WERI-Rb-1 (cell line): ENCODE measurements at regions not wholly inside any gene's neighbourhood (a gene's known extent, or its start where the extent isn't known, plus 50 kb on each side); places are given as distances from the start of the nearest gene placed in this dataset.
"Not testable (repeated sequence)": the region's sequence is repeated elsewhere in the genome, so short reads cannot be mapped to it uniquely, and the experiment has no call there.

Experiments
- DNase-seq: peaks from one replicate; pipeline ENCODE4 v3.0.0-alpha.2; 2020
- H3K27ac ChIP-seq: fragments of 250-450 bp; sonication (Bioruptor Pico); 2 replicates; pipeline ENCODE4 v1.5.1; 2020; ENCODE audit warnings: mild to moderate bottlenecking, moderate library complexity
- H3K27me3 ChIP-seq: fragments of 250-450 bp; sonication (Bioruptor Pico); 2 replicates; pipeline ENCODE4 v1.5.1; 2021; ENCODE audit warnings: mild to moderate bottlenecking, low read depth, moderate library complexity; ENCODE audit not compliant: insufficient read depth, severe bottlenecking
- H3K36me3 ChIP-seq: fragments of 250-450 bp; sonication (Bioruptor Pico); 2 replicates; pipeline ENCODE4 v1.5.1; 2020; ENCODE audit warnings: mild to moderate bottlenecking, moderate library complexity
- H3K4me3 ChIP-seq: 2 replicates; pipeline ENCODE4 v1.5.1; 2011; ENCODE audit warnings: low read depth, mild to moderate bottlenecking, control low read depth, low read length
- H3K9me3 ChIP-seq: fragments of 250-450 bp; sonication (Bioruptor Pico); 2 replicates; pipeline ENCODE4 v1.5.1; 2021; ENCODE audit warnings: mild to moderate bottlenecking, moderate library complexity; ENCODE audit not compliant: severe bottlenecking
- CTCF ChIP-seq: IDR thresholded peaks from 2 replicates; pipeline ENCODE4 v1.5.1; 2011; ENCODE audit warnings: low read depth, mild to moderate bottlenecking, control low read depth, inconsistent platforms, low read length

- H3K27me3 ChIP-seq, result no peaks in the 10 kb centered on the region
- H3K4me3 ChIP-seq, result no peak overlapping the region
- no peaks in the 10 kb centered on the region for H3K9me3 ChIP-seq
- H3K36me3 ChIP-seq, result no peaks in the 10 kb centered on the region
- no peak overlapping the region for H3K27ac ChIP-seq
- no peak for DNase-seq
- TF ChIP-seq CTCF, result no peak
Observed at GRCh38 chr5:135097390-135097789, 63.4 kb upstream of the PITX1 start.

- Histone ChIP-seq H3K36me3 (no peaks in the 10 kb centered on the region), H3K27me3 (no peaks in the 10 kb centered on the region), H3K9me3 (no peaks in the 10 kb centered on the region), H3K4me3 (no peak overlapping the region), H3K27ac (no peak overlapping the region)
- TF ChIP-seq CTCF, result no peak
- no peak for DNase-seq
Observed at GRCh38 chr5:135095871-135096270, 61.8 kb upstream of the PITX1 start.

GRCh38 chr5:135095052-135095715 lies 61.2 kb upstream of the PITX1 start:
- Histone ChIP-seq H3K27ac (no peak overlapping the region), H3K36me3 (no peaks in the 10 kb centered on the region), H3K27me3 (no peaks in the 10 kb centered on the region), H3K4me3 (no peak overlapping the region), H3K9me3 (no peaks in the 10 kb centered on the region)
- no peak for DNase-seq
- TF ChIP-seq CTCF, result no peak

- no peak overlapping the region for H3K27ac ChIP-seq
- no peak for DNase-seq
- no peak overlapping the region for H3K4me3 ChIP-seq
- no peak for TF ChIP-seq CTCF
- no peaks in the 10 kb centered on the region for H3K9me3 ChIP-seq
- no peaks in the 10 kb centered on the region for H3K36me3 ChIP-seq
- H3K27me3 ChIP-seq, result no peaks in the 10 kb centered on the region
Observed at GRCh38 chr5:135094339-135095051, 60.5 kb upstream of the PITX1 start.

GRCh38 chr5:135093483-135093882 lies 59.5 kb upstream of the PITX1 start:
- H3K27ac ChIP-seq, H3K36me3 ChIP-seq, H3K9me3 ChIP-seq, H3K27me3 ChIP-seq, H3K4me3 ChIP-seq, DNase-seq: not testable (repeated sequence)

GRCh38 chr5:135092476-135092875 lies 58.4 kb upstream of the PITX1 start:
- H3K4me3 ChIP-seq, result no peak overlapping the region
- no peaks in the 10 kb centered on the region for H3K9me3 ChIP-seq
- DNase-seq, result no peak
- no peak overlapping the region for H3K27ac ChIP-seq
- TF ChIP-seq CTCF, result no peak
- no peaks in the 10 kb centered on the region for H3K36me3 ChIP-seq
- H3K27me3 ChIP-seq, result no peaks in the 10 kb centered on the region
